Activated CD8-positive, alpha-beta memory T cell treated with anti-CD3 and anti-CD28 coated beads for 4 hours (primary cell): ENCODE measurements at regions not wholly inside any gene's neighbourhood (a gene's known extent, or its start where the extent isn't known, plus 50 kb on each side); places are given as distances from the start of the nearest gene placed in this dataset.
"Not testable (repeated sequence)": the region's sequence is repeated elsewhere in the genome, so short reads cannot be mapped to it uniquely, and the experiment has no call there.

ENCODE experiments used
- DNase-seq, 2 donors: peaks; one replicate each; pipeline ENCODE4 v3.0.0-alpha.2; 2020; ENCODE audit warnings: low read depth in 2 of 2

DNA sequence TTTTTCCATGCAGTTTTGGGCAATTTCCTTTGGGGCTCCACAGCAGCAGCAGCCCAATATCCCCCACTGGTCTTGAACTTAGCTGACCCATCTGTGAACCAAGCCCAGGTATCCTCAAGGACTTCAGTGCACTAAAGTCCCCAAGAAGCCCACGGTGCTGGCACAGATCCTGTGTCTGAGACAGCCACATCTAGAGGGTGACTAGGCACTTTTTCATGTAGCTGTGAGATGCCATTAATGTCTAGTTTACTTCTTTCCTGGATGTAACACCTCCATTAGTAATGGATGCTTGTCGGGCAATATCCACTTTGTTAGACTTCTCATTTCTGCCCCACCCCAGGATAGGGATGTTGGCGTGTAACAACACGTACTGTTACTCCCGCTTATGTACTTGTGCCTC is 117.9 kb downstream of the GPCPD1 start:
- DNase-seq: no peak

GRCh38 chr20:5491455-5491854 is 119.4 kb downstream of the GPCPD1 start:
- no peak for DNase-seq

- DNase-seq: no peak
Measured at GRCh38 chr20:5489601-5490000, 121.2 kb downstream of the GPCPD1 start.

GRCh38 chr20:5488823-5489222 is 122.0 kb downstream of the GPCPD1 start:
- DNase-seq: no peak

DNA sequence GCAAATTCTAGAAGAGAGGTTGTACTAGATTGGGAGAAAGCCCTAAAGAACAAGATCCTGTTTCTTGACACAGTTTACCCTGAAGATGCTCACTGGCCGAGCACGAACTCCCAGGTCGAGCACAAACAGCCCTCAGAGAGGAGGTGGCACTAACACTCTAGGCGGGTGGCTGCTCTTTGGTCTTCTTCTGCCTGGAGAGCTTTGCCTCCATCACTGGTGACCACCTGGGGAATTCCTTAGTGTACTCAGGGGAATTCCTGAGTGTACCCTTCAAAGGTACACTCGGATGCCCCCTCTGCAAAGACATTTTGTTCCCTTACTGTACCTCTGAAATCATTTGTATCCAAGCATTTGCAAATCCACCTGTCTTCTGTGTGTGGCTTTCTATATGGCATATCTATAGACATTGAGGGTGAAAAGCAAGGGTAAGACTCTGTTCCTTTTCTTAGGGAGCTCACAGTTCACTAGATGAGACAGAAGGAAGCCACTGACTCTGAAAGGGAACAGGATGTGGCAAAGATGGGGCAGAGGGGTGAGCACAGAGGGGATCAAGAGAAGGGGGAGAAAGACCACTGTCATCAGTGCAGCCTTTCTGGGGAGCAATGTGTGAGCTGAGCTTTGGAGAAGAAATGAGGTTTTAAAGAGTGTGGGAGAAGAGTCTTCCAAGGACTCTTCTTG is 124.3 kb downstream of the GPCPD1 start:
- no peak for DNase-seq

DNA sequence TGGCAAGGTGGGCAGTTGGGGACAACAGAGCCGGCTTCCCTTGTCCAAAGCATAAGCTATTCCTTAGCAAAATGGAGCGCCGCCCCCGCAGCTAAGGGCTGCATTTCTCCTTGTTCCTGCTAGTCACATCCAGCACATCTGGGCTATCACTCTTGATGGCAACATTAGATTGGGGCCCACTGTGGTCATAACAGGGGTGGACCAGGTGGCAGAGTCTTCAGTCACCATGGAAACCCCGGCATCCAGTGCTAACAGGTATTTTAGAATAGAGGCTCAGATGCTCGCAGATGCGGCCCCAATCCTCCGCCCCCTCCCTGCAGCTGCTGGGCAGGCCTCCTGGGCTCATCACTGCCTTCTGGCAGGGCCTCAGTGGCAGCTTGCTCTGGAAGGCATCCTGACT is 125.9 kb downstream of the GPCPD1 start:
- DNase-seq: no peak

GRCh38 chr20:5484346-5484745 is 126.5 kb downstream of the GPCPD1 start:
- no peak for DNase-seq

DNA sequence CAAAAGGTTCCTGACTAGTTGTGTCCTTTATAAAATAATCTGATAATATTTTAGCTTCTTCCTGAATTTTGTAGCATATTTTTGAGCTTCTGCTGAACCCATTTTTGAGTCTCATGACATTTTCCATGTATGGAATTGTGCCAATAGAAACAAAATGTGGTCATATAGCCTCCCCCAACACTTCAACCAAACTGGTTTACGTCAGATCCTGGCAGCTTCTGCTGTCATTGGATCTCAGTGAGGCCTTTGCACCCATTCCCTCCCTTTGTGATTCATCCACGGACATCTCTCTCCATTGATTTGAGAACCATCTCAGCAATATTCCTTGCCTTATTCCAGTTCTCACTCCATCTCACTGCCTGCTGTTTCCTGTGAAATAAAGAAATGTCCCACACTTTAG is 128.0 kb downstream of the GPCPD1 start:
- no peak for DNase-seq

DNA sequence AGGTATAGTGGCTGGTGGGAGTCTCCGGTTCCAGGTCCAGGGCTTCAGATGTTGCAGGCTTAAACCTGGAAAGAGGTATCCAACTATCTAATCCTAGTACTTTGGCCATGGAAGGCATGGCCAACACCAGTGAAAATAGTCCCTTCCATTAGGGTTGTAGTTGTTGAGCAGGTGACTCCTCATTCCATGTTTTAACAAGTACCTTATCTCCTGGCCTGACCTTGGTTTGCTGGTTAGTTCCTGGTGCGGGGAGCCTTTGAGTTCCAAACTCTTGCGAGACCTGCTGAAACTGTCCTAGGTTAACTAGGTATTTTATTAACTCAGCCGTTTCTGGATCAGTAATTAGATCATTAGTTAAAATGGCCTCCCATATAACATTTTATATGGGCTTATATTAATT is 128.9 kb downstream of the GPCPD1 start:
- no peak for DNase-seq

GRCh38 chr20:5480824-5481600 is 129.8 kb downstream of the GPCPD1 start:
- no peak for DNase-seq

DNA sequence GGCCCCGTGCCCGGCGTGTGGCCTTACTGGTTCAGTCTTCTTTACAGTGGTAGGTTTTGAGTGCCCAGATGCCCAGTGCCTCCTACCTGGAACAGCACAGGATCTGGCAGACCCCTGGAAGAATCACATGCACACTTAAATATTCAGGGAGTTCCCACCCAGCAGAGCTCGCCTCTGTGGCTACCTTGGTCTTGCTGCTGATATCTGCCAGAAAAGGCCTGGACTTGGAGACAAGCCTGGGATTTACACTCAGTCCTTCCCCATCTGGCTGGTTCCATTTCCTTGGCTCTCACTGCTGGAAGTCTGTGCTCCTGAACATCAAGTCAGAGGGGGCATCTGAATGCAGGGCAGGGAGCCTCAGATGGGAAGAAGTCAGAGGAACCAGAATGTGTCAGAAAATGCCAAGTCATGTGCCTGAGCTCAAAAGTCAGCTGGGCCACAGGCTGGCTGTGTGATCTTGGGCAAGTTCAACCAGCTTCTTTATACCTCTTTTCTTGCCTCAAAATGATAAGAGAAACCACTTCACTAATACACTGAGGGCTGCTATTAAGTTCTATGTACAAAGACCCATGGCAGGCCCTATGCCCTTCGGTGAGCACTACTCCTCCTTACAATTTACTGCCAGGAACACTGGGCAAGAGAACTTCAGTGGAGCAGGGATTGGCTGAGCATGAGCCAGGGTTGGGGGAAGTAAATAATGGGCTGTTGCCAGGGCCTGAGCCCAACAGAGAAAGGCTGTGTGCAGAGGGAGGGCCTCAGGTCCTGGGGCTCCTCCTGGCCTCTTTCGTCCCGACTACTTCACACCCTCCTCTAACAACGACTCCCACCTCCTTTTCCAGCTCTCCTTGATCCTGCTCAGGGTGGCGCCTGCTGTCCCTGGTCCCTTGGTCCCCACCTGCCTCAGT is 135.9 kb downstream of the GPCPD1 start:
- DNase-seq: no peak

DNA sequence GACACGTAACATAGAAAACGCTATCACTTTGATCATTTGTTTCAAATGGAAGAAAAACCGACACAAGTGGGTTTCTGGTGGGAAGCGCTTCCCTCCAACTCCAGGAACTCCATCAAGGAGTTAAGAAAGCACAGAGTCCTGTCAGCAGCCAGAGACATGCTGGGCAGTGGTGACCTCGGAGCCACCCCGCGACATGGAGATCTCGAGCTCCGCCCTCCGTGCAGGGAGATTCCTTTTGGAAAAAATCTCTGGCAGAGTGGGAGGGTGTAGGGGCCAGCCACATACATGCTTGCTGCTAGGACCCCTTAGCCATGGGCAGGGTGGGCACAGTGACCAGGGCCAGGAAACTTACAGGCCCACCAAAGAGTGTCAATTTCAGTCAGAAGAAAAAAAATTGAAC is 138.9 kb downstream of the GPCPD1 start:
- DNase-seq: not testable (repeated sequence)

DNA sequence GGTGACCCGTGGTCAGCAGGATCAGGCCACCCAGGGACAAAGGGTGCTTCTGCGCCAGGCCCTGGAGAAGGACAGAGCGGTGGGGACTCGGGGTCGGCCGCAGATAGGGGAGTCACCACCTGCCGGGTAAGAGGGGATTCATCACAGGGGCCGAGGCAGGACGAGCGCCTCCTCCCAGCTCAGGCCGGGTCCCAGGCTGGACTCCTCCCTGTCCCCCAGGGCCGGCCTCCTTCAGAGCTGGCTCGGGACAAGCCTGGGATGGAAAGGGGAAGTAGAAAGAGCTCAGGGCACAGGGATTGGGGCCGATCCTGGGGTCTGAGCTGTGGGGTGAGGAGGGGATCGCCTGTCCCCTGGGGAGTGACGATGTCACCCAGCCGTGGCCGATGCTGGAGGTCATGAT is 139.4 kb downstream of the GPCPD1 start:
- DNase-seq: no peak

GRCh38 chr20:5470943-5471342 is 139.9 kb downstream of the GPCPD1 start:
- DNase-seq: no peak

GRCh38 chr20:5470458-5470857 is 140.3 kb downstream of the GPCPD1 start:
- DNase-seq: no peak

DNA sequence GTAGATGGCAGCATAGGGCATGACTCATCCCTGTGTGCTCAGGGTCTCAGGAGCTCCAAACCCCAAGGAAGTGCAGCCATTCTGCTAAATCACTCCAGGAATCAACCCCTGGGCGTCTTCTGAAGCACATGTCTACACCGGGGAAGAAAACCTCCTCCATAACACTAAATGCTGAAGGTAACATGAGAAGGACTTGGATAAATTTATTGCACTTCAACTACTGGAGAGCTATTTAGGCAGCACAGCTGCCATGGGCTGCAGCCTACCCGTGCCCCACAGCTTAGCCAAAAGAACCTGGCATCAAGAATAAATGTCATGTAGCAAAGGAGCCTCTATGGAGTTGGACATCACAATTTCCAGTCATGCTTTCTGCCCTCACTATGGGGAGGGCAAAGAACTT is 141.7 kb downstream of the GPCPD1 start:
- no peak for DNase-seq

GRCh38 chr20:5467086-5467485 is 143.7 kb downstream of the GPCPD1 start:
- no peak for DNase-seq

GRCh38 chr20:5465604-5465927 is 145.2 kb downstream of the GPCPD1 start:
- no peak for DNase-seq

DNA sequence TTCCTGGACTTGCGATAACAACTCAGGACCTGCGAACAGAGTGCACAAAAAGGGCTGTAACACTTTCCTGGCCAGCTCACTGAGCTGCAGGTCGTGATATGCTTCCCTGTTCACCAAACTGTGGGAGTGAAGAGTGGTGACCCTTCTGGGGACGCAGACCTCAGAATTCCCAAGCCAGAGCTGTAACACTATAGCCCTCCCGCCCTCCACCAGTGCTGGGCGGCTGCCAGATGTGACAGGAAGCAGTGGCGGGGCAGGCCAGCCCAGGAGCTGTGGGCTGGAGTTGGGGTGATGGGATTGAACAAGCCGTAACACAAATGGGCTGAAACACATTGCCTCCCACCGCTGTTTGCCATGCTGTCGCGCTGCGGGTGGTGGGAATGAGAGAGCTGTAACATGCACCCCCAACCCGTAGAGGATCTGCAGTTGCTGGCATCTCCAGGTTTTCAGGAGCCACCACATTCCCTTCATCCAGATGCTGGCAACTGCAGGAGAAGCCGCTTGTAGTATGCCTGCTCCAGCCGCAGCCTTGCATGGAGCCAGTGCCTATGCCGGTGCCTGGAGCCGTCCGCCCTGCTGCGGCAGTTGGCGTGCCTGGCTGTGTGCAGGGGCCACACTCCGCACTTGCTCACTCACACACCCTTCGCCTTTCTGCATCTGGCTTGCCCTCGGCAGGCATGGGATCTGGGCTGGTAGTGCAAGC is 145.8 kb downstream of the GPCPD1 start:
- no peak for DNase-seq

GRCh38 chr20:5463007-5463686 is 146.4 kb upstream of the PROKR2 start:
- no peak for DNase-seq

DNA sequence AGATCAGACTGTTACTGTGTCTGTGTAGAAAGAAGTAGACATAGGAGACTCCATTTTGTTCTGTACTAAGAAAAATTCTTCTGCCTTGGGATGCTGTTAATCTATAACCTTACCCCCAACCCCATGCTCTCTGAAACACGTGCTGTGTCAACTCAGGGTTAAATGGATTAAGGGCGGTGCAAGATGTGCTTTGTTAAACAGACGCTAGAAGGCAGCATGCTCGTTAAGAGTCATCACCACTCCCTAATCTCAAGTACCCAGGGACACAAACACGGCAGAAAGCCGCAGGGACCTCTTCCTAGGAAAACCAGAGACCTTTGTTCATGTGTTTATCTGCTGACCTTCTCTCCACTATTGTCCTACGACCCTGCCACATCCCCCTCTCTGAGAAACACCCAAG is 137.0 kb upstream of the PROKR2 start:
- DNase-seq: not testable (repeated sequence)
